SK-N-SH (cell line): ENCODE measurements at regions not wholly inside any gene's neighbourhood (a gene's known extent, or its start where the extent isn't known, plus 50 kb on each side); places are given as distances from the start of the nearest gene placed in this dataset.

Experiments
- CTCF ChIA-PET: fragments of 300-600, 350-600 bp; formaldehyde crosslinking; extraction: SDS; loops from one replicate; lab custom pipeline; 2021; lab: Yijun Ruan, JAX
- POLR2A ChIA-PET: fragments of 350-600 bp; sonication (Branson Sonifier 250); formaldehyde crosslinking; extraction: SDS; loops from one replicate; lab custom pipeline; 2020; ENCODE audit warnings: antibody characterized with exemption, inconsistent platforms; lab: Yijun Ruan, JAX
- DNase-seq: peaks from one replicate; pipeline ENCODE4 v3.0.0; 2012
- H2AFZ ChIP-seq: fragments of 200-600 bp; sonication (generic); 2 replicates; pipeline ENCODE4 v1.8.1; 2016; ENCODE audit warnings: antibody characterized with exemption, mild to moderate bottlenecking, low read depth
- H3F3A ChIP-seq: fragments of 200-600 bp; sonication (generic); replicated peaks from 2 replicates; pipeline ENCODE3; 2016; ENCODE audit warnings: antibody characterized with exemption, mild to moderate bottlenecking; ENCODE audit not compliant: insufficient read depth
- H3K27ac ChIP-seq, 2 experiments: fragments of 200-500 bp in 1 of 2; fragments of 200-600 bp in 1 of 2; sonication (Bioruptor generic) in 1 of 2; sonication (generic), shearing (Covaris generic) in 1 of 2; 2 replicates each; pipeline versions ENCODE4 v1.5.1 to v1.6.1; 2014 to 2016; ENCODE audit warnings: low read depth in 2 of 2, inconsistent platforms in 1 of 2, low read length in 1 of 2, mild to moderate bottlenecking in 1 of 2, mixed read lengths in 1 of 2
- H3K27me3 ChIP-seq: fragments of 200-600 bp; sonication (generic), shearing (Covaris generic); 2 replicates; pipeline ENCODE4 v1.6.1; 2016; ENCODE audit warnings: mixed run types; ENCODE audit not compliant: insufficient read depth
- H3K36me3 ChIP-seq, 2 experiments: fragments of 200-500 bp in 1 of 2; fragments of 200-600 bp in 1 of 2; sonication (Bioruptor generic) in 1 of 2; sonication (generic) in 1 of 2; replicated peaks in 1 of 2; 2 replicates each; pipeline versions ENCODE3 to v1.5.1; 2014 to 2016; ENCODE audit warnings: low read length in 1 of 2, mild to moderate bottlenecking in 1 of 2; ENCODE audit not compliant: insufficient read depth in 2 of 2, control insufficient read depth in 1 of 2
- H3K4me1 ChIP-seq, 2 experiments: fragments of 200-500 bp in 1 of 2; fragments of 200-600 bp in 1 of 2; sonication (Bioruptor generic) in 1 of 2; sonication (generic), shearing (Covaris generic) in 1 of 2; 2 replicates each; pipeline versions ENCODE4 v1.5.1 to v1.6.1; 2014 to 2016; ENCODE audit warnings: low read depth in 1 of 2, low read length in 1 of 2, mixed run types in 1 of 2; ENCODE audit not compliant: insufficient read depth in 2 of 2, control insufficient read depth in 1 of 2
- H3K4me2 ChIP-seq: fragments of 200-600 bp; sonication (generic), shearing (Covaris generic); 2 replicates; pipeline ENCODE4 v1.6.1; 2017; ENCODE audit warnings: mixed run types
- H3K4me3 ChIP-seq, 2 experiments: fragments of 200-500 bp in 1 of 2; fragments of 200-600 bp in 1 of 2; sonication (Bioruptor generic) in 1 of 2; sonication (generic), shearing (Covaris generic) in 1 of 2; 2 replicates each; pipeline versions ENCODE4 v1.5.1 to v1.8.1; 2014 to 2016; ENCODE audit warnings: low read depth in 2 of 2, inconsistent platforms in 1 of 2, low read length in 1 of 2, mild to moderate bottlenecking in 1 of 2, mixed read lengths in 1 of 2, moderate library complexity in 1 of 2
- H3K79me2 ChIP-seq: fragments of 200-600 bp; sonication (generic); 2 replicates; pipeline ENCODE4 v1.8.1; 2017; ENCODE audit warnings: mild to moderate bottlenecking; ENCODE audit not compliant: insufficient read depth
- H3K9ac ChIP-seq: fragments of 200-600 bp; sonication (generic); 2 replicates; pipeline ENCODE4 v1.6.1; 2017; ENCODE audit warnings: mixed run types
- H3K9me2 ChIP-seq: fragments of 200-600 bp; sonication (generic); 2 replicates; pipeline ENCODE4 v1.6.1; 2017; ENCODE audit warnings: mixed run types
- H3K9me3 ChIP-seq: fragments of 200-600 bp; sonication (generic); 2 replicates; pipeline ENCODE4 v1.6.1; 2017; ENCODE audit warnings: mixed run types, mild to moderate bottlenecking, moderate library complexity
- H4K20me1 ChIP-seq: fragments of 200-600 bp; sonication (generic); 2 replicates; pipeline ENCODE4 v1.6.1; 2017; ENCODE audit warnings: mild to moderate bottlenecking, mixed run types; ENCODE audit not compliant: insufficient read depth
- CHD2 ChIP-seq: fragments of 150-350 bp; IDR thresholded peaks from 2 replicates; pipeline ENCODE4 v1.6.1; 2018; ENCODE audit warnings: low read length; ENCODE audit not compliant: partially characterized antibody
- ELF1 ChIP-seq: IDR thresholded peaks from 2 replicates; pipeline ENCODE4 v1.4.0; 2012
- FOSL2 ChIP-seq: IDR thresholded peaks from 2 replicates; pipeline ENCODE4 v1.4.0; 2012; ENCODE audit warnings: low read depth, mild to moderate bottlenecking, moderate library complexity, borderline replicate concordance
- FOXM1 ChIP-seq: IDR thresholded peaks from 2 replicates; pipeline ENCODE4 v1.4.0; 2012; ENCODE audit warnings: low read depth, mild to moderate bottlenecking
- MEF2A ChIP-seq: IDR thresholded peaks from 2 replicates; pipeline ENCODE4 v1.4.0; 2012; ENCODE audit warnings: low read depth, borderline replicate concordance
- NRF1 ChIP-seq: IDR thresholded peaks from 2 replicates; pipeline ENCODE4 v1.6.1; 2012; ENCODE audit warnings: low read depth, mild to moderate bottlenecking, low read length
- RCOR1 ChIP-seq: fragments of 150-350 bp; IDR thresholded peaks from 2 replicates; pipeline ENCODE4 v1.6.1; 2017; ENCODE audit warnings: antibody characterized with exemption, low read length
- RXRA ChIP-seq: IDR thresholded peaks from 2 replicates; pipeline ENCODE4 v1.4.0; 2012; ENCODE audit warnings: low read depth, mild to moderate bottlenecking, borderline replicate concordance
- SIN3A ChIP-seq: IDR thresholded peaks from 2 replicates; pipeline ENCODE4 v1.6.1; 2012; ENCODE audit warnings: low read depth, mild to moderate bottlenecking, low read length, moderate library complexity, borderline replicate concordance
- SMC3 ChIP-seq: IDR thresholded peaks from 2 replicates; pipeline ENCODE4 v1.6.1; 2012; ENCODE audit warnings: low read depth, low read length, improper control_type of control experiment
- TAF1 ChIP-seq: IDR thresholded peaks from 2 replicates; pipeline ENCODE4 v1.6.1; 2012; ENCODE audit warnings: low read depth, mild to moderate bottlenecking, low read length, moderate library complexity, borderline replicate concordance
- TEAD4 ChIP-seq: IDR thresholded peaks from 2 replicates; pipeline ENCODE4 v1.4.0; 2012; ENCODE audit warnings: mild to moderate bottlenecking, borderline replicate concordance; ENCODE audit not compliant: insufficient read depth
- USF2 ChIP-seq: fragments of 150-350 bp; IDR thresholded peaks from 2 replicates; pipeline ENCODE4 v1.6.1; 2017; ENCODE audit warnings: antibody characterized with exemption, low read length, low read depth, borderline replicate concordance
- whole genome bisulfite sequencing: methylation state at CpG from one replicate; pipeline ENCODE4 v1.1.6; 2017; ENCODE audit warnings: low lambda C conversion rate; 5-methylcytosine and 5-hydroxymethylcytosine counted together
- TF ChIP-seq, protein P1 (sequence below): IDR thresholded peaks from 2 replicates; pipeline ENCODE4 v1.4.0; 2012; ENCODE audit warnings: low read depth
- TF ChIP-seq, protein P2 (sequence below): fragments of 150-350 bp; IDR thresholded peaks from 2 replicates; pipeline ENCODE4 v1.6.1; 2016; ENCODE audit warnings: mild to moderate bottlenecking, low read depth, low read length

DNA sequence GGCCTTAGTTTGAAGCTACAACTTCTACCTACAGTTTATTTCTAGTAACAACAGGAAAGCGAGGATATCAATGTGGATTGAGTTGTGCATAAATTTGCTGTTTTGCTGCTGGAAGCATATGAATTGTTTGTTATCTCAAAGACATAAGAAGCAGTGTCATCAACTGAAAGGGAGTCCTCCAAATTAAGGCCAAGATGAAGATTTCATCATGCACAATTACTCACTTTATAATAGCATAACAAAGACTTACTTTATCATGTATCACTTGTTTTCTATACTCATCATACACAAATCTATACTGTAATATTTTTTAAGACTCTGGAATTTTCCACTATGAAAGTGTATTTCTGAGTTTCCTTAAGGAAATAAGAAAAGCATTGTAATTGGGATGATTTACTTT, 136.1 kb upstream of the FANCL start:
- POLR2A ChIA-PET: no interaction called here
- Histone ChIP-seq H3K9me3 (no peaks in the 10 kb centered on the region), H3K36me3 (no peaks in the 10 kb centered on the region), H3K27me3 (no peaks in the 10 kb centered on the region), H3F3A (no peaks in the 10 kb centered on the region), H3K4me2 (no peak overlapping the region)
- WGBS: 44% methylated on average over 1 of the region's 1 CpG
- no peak for DNase-seq
- CTCF ChIA-PET: no interaction called here
- TF ChIP-seq CHD2: no peak
- TF ChIP-seq FOSL2: no peak
- TF ChIP-seq SMC3: no peak
- TF ChIP-seq SIN3A: no peak
- TF ChIP-seq RCOR1: no peak
- TF ChIP-seq, all 33 proteins: peak for 0
- no peaks in the 10 kb centered on the region for H4K20me1 ChIP-seq
- H2AFZ ChIP-seq: no peak overlapping the region
- H3K79me2 ChIP-seq: no peaks in the 10 kb centered on the region
- H3K4me1 ChIP-seq: no peaks in the 10 kb centered on the region
- H3K4me3 ChIP-seq: no peak overlapping the region
- no peak overlapping the region for H3K27ac ChIP-seq
- H3K9ac ChIP-seq: no peak overlapping the region
- H3K9me2 ChIP-seq: 0 out of 2 replicates have a peak, but pooled peaks cover 4% of the 10 kb centered on the region

- H3K9ac ChIP-seq: no peak overlapping the region
- ChIA-PET POLR2A (no interaction called here), CTCF (no interaction called here)
- H4K20me1 ChIP-seq: no peaks in the 10 kb centered on the region
- no peaks in the 10 kb centered on the region for H3K4me1 ChIP-seq
- H3K27ac ChIP-seq: no peak overlapping the region
- 68% methylated on average over 1 of the region's 1 CpG for WGBS
- no peaks in the 10 kb centered on the region for H3K79me2 ChIP-seq
- no peak for DNase-seq
- no peak for TF ChIP-seq MEF2A
- TF ChIP-seq RCOR1: no peak
- TF ChIP-seq RXRA: no peak
- TF ChIP-seq, protein P1, sequence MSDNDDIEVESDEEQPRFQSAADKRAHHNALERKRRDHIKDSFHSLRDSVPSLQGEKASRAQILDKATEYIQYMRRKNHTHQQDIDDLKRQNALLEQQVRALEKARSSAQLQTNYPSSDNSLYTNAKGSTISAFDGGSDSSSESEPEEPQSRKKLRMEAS: no peak
- no peak for TF ChIP-seq TAF1
- TF ChIP-seq, protein P2, sequence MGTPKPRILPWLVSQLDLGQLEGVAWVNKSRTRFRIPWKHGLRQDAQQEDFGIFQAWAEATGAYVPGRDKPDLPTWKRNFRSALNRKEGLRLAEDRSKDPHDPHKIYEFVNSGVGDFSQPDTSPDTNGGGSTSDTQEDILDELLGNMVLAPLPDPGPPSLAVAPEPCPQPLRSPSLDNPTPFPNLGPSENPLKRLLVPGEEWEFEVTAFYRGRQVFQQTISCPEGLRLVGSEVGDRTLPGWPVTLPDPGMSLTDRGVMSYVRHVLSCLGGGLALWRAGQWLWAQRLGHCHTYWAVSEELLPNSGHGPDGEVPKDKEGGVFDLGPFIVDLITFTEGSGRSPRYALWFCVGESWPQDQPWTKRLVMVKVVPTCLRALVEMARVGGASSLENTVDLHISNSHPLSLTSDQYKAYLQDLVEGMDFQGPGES: no peak
- TF ChIP-seq, all 33 proteins: peak for 0
- no peak overlapping the region for H2AFZ ChIP-seq
- H3K4me3 ChIP-seq: no peak overlapping the region
- no peaks in the 10 kb centered on the region for H3K36me3 ChIP-seq
- 0 out of 2 replicates have a peak, but pooled peaks cover 4% of the 10 kb centered on the region for H3K9me2 ChIP-seq
- H3K9me3 ChIP-seq: no peaks in the 10 kb centered on the region
- no peaks in the 10 kb centered on the region for H3K27me3 ChIP-seq
- H3K4me2 ChIP-seq: no peak overlapping the region
- no peaks in the 10 kb centered on the region for H3F3A ChIP-seq
Observed at GRCh38 chr2:58376592-58376991, 135.5 kb upstream of the FANCL start.

DNA sequence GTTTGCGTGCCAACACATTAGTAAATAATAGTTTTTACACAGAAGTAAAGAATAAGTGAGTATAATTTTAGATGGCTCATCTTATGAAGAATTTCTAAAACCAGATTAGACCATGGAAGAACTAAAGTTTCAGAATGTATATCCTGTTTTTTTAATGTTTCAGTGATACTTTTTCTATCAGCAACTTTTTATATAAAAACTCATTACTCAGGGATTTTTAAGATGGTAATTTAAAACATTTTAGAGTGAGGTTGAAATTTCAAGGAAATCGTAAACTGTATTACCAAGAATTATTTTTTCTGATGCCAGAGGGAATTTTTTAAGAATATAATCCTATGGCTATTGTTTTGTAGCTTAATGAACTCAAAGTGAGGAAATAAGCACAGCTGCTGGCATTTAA, 128.5 kb upstream of the FANCL start:
- Histone ChIP-seq H3K36me3 (no peaks in the 10 kb centered on the region), H3K27ac (no peak overlapping the region), H3K9me2 (no peaks in the 10 kb centered on the region), H2AFZ (no peak overlapping the region), H3K9me3 (no peaks in the 10 kb centered on the region), H3K9ac (no peak overlapping the region), H3F3A (no peaks in the 10 kb centered on the region), H3K4me1 (no peaks in the 10 kb centered on the region), H4K20me1 (no peaks in the 10 kb centered on the region), H3K27me3 (no peaks in the 10 kb centered on the region), H3K79me2 (no peaks in the 10 kb centered on the region), H3K4me2 (no peak overlapping the region), H3K4me3 (no peak overlapping the region)
- CTCF ChIA-PET: no interaction called here
- whole genome bisulfite sequencing: 60% methylated on average over 2 of the region's 2 CpGs
- DNase-seq: no peak
- POLR2A ChIA-PET: no interaction called here
- TF ChIP-seq, protein P2: no peak
- TF ChIP-seq, protein P1: no peak
- TF ChIP-seq TEAD4: no peak
- no peak for TF ChIP-seq USF2
- TF ChIP-seq MEF2A: no peak
- TF ChIP-seq ELF1: no peak
- no peak for TF ChIP-seq FOXM1
- no peak for TF ChIP-seq NRF1
